Posterior vena cava (tissue), 2 donors: ENCODE measurements at regions not wholly inside any gene's neighbourhood (a gene's known extent, or its start where the extent isn't known, plus 50 kb on each side); places are given as distances from the start of the nearest gene placed in this dataset.

ENCODE experiments used
- DNase-seq: peaks from one replicate; pipeline ENCODE4 v3.0.0-alpha.2; 2020; ENCODE audit warnings: low spot score
- intact Hi-C, 2 donors: fragments of 100-400 bp; cut with DNase I; formaldehyde crosslinking; loops; one replicate each; pipeline versions ENCODE4 v1.14.1 to v1.14.2; 2022 to 2023
- donor health status: DM: yes; HTN: yes; CAD: no.
- donor health status: DM: yes; HTN: yes; CAD: no.

DNA sequence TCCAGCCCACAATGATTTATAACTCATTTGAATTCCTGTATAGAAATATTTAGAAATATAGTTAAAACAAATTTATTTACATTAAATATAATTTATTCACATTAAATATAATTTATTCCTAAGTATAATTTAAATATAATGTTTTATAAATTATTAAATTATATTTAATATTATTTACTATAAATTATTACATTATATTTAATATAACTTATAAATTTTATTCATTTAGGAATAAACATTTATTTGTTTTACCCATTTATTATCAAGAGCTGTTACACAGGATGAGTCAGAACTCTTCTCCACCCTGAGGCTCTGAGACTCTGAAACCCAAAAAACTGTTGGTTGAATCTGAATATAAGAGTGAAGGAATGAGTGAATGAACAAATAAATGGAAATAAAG is 170.9 kb upstream of the OBI1 start:
- DNase-seq = no peak
- intact Hi-C loops = no loop called here

DNA sequence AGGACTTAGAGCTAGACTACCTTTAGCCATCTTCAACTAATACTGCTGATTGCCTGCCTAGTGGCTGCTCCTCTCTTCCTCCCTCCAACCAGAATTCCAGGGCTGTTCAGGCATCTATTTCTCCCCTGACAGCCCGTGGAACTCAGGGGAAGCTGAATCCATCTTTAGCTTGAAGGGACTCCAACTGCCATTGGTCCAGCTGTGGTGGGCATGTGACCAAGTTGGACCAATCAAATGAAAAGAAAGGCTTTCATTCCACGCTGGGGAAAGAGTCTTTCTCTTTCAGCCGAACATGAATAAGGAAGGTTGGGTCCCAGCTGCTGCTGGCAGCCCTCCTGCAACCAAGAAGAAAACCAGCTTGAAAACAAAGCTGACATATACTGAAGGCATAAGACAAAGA is 168.5 kb upstream of the OBI1 start:
- intact Hi-C loops = no loop called here
- DNase-seq = no peak

DNA sequence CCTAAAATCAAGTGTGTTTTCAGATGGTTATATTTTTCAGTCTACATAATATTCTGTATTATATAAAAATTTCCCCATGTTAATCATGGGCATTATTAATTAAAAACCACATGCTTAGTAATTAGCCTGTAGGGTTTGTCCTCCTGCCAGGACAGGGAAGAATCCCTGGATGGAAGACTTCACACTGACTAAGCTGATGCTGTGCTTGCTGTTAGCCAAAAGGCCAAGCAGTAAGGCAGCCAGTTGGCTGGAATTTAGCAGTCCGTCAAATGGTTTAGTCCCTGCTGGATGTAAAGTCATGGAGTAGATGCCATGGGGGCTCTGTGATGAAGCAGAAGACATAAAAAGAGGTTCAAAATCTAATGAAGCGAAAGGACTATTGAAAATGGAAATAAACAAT is 168.0 kb upstream of the OBI1 start:
- DNase-seq = no peak
- intact Hi-C loops = no loop called here

DNA sequence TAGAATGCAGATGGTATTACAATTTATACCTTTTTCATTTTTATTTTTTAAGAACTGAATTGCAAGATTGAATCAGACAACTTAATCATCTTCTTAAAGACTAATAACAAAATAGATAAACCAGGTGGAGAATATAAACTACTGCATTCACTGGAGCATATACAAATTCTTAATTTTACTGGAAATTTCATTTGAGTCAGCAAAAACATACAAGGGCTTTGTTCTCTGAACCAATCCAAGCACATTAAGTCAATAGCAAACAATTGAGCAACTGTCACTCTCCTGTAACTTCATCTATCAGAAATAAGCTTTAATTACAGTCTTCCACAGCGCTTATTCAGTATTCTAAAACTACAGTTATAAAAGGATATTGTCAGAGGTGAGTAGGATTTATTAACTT is 167.4 kb upstream of the OBI1 start:
- intact Hi-C loops = no loop called here
- DNase-seq = no peak

DNA sequence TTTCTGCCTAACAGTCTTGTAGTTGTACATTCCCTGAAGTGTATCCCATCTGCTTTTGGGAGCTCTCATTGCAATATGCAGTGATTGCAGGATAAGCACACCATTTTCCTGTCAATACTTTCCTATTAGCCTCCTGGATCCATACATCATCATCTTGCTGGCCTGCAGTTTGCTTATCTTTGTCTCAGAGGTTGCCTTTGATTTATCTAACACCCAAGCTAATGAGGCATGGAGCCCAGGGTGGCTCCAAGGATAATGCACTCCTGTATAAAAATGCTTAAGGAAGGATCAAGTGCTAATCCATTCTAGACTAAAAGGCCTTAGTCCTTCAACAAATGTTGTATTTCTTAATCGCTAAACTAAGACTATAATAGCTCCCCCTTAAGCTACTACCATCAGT is 161.6 kb upstream of the OBI1 start:
- DNase-seq = no peak
- intact Hi-C loops = no loop called here

DNA sequence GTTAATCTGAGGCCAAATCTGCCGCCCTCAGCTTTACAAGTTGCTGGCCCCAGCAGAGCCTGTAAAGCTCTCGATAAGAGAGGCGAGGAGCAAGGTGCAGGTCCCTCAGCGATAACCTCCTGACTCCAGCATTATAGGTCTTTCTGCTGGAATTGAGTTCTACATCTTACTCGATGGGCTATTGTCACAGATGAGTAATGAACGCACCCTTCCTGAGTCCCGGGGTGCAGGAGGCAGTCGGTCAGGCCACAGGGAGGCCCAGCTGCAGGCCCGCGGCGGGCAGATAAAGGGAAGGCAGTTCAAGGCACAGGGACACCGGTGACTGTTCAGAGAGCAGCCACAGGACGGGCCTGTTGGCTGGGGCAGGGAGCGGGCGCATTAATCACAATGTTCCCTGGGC is 157.6 kb upstream of the OBI1 start:
- no peak for DNase-seq
- intact Hi-C loops = no loop called here

DNA sequence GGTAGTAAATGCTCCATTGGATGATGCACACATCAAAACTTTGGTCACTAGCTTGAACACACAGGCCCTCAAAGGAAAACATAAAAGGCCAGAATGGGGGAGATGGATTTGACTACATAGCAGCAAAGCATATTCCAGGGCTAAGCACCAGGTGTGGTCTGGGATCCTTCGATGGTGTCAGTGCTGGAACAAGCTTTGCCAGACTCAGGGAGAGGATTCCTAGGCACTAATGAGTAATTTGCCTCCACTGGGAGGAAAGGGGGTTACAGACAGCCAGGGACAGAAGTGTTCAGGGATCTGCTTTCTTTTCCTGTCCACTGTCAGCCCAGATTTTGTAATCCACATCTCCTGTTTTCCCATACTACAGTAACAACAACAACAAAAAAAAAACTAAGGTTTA is 157.2 kb upstream of the OBI1 start:
- DNase-seq = no peak
- intact Hi-C loops = no loop called here

DNA sequence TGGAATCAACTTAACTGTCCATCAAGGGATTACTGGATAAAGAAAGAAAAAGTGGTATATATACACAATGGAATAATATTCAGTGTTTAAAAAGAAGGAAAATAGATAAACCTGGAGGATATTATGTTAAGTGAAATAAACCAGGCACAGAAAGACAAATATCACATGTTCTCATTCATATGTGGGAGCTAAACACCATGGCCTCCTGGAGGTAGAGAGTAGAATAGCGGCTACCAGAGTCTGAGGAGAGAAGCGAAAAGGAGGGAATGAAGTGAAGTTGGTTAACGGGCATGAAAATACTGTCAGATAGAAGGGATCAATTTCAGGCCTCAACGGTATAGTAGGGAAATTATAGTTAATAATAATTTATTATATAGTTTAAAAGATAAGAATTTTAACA is 147.5 kb upstream of the OBI1 start:
- DNase-seq = no peak
- intact Hi-C loops = no loop called here

DNA sequence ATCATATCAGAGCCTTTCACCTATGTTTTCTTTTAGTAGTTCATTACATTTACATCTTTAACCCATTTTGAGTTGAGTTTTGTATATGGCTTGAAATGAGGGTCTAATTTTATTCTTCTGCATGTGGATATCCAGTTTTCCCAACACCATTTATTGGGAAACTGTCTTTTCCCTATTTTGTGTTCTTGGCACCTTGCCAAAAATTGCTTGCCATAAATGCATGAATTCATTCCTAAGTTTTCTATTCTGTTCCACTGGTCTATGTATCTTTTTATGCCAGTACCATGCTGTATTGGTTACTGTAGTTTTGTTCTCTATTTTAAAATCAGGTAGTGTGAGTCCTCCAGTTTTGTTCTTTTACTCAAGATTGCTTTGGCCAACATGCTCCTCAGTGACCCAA is 144.0 kb upstream of the OBI1 start:
- no peak for DNase-seq
- intact Hi-C loops = no loop called here

DNA sequence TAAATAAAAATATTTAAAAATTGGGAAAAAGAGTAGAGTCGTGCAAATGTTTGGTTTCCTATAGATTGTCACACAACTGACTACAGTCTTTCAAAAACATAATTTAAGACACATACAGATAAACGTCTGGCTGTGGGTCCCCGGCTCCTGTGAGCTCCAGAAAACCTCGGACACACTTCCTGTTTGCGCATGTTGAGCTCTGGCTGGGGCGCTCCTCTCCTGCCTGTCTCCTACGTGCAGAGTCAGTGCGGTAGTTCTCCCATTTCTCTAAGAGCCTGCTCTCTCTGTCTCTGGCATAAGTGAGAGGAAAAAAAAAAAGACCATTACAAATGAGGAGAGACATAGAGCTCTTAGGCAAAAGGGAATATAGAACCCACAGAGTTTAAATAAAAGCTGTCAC is 128.2 kb upstream of the OBI1 start:
- DNase-seq = no peak
- intact Hi-C loops = no loop called here

DNA sequence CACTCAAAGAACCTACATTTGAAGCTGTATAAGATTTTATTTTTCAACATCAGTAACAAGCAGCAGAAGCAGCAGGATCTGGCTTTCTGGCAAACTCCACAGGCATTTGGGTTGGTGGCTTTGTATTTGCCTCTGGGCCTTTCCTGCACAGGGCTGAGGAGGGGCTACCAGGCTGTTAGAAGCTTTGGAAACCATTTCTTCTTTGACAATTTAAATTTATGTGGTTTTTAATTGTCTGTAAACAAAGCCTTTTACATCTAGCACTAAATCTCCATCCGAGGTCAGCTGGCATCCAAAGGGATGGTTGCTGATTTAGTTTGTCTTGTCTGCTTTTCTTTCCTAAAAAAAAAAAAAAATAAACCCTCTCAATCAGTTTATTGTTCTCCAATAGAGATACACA is 127.5 kb upstream of the OBI1 start:
- intact Hi-C loops = no loop called here
- no peak for DNase-seq

DNA sequence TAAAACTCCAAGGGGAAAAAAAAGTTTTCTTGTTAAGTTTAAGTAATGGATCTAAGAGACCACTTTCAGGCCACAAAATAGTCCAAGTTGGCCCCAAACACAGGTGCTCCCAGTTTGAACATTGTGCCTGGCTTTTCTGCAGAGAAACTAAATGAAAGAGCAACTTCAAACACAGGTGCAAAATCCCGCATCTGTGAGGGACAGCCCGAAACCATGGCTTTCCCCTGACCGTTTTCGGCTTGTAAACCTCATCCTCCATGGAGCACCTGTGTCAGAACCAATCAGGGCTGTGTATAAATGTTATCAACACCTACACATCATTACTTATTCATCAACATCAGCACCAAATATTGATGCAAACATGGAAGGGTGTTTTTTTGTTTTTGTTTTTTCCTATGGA is 126.8 kb upstream of the OBI1 start:
- DNase-seq = no peak
- intact Hi-C loops = no loop called here

DNA sequence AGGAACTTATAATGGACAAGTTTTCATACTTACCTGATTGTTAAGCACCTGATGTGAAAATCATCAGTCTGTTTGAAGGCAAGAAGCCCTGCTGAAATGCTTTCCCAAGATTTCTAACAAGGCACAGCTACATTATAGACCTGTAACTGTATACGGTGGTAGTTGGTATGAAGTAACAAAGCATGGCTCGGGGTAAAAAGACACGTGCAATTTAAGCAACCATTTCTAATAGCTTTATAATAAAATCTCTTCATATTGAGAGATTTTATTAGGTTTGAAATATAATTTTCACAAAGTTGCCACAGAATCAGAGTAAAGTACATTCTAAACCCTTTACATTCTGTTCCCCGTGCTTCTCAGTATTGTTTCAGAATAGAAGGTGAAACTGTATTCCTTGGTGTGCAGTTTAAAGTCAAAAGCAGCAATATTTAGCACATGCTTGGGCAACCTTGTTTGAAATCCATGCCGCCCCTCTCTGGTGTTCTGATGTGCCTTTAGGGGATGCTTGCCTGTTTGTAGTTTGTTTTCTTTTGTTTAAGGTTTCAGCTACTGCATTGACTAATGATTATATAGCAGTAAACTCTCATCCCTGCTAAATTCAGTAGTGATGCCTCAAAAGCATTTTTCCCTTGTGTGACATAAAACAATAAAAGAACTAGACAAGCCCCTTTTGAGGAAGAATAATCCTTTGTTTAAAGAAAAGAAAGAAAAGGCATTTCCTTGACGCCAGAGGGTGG is 125.2 kb upstream of the OBI1 start:
- no peak for DNase-seq
- intact Hi-C loops = no loop called here

DNA sequence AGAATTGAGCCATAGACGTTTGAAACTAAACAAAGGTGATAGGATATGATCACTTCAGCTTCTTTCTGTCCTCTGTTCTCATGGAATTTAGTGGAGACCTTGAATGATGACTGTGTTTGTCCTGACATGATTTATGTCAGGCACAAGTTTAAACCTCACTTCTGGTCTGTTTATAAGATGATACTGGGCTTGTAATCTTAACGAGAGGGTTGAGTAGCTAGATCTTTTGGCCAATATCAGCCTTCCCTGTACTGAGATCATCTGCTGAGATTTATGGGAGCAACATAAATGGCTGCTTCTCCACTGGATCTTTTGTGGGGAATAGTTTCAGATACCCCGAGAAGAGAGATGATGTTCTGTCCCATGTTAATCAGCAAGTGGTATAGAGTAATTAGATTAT is 121.8 kb upstream of the OBI1 start:
- intact Hi-C loops = no loop called here
- no peak for DNase-seq

DNA sequence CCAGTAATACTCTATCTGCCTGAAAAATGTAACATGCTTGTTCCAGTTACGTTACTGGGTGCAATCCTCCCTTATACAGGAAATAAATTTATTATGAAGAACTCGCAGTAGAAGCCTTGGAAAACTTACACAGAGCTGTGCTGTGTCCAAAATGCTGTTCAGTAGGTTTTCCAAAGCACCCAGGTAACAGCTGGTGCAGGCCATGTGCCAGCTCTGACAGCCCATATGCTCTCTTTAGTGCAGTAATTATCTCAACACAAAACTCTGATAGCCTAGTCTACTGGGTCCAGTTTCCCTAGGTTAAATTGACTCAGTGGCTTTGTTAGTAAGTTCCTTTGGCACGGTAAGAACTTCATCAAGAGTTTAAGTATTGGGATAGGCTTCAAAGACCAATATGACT is 120.7 kb upstream of the OBI1 start:
- intact Hi-C loops = no loop called here
- no peak for DNase-seq

DNA sequence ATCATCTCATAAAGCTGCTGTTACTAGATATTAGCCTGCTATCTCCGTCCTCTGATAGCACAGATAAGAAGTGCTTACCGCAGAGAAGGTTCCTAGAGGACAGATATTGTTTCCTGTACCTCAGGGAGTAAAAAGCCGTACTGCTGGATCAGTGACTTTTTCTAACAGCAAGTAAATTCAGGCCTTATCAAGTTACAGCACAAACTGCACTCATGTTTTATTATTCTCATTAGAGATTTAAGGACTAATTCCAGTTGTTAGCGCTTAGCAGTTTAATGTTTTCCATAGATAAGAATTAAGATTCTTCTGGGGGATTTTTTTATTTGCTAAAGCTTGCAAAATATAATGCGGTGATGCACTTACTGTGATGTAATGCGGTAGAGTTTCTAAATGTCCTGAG is 119.0 kb upstream of the OBI1 start:
- intact Hi-C loops = no loop called here
- DNase-seq = no peak

DNA sequence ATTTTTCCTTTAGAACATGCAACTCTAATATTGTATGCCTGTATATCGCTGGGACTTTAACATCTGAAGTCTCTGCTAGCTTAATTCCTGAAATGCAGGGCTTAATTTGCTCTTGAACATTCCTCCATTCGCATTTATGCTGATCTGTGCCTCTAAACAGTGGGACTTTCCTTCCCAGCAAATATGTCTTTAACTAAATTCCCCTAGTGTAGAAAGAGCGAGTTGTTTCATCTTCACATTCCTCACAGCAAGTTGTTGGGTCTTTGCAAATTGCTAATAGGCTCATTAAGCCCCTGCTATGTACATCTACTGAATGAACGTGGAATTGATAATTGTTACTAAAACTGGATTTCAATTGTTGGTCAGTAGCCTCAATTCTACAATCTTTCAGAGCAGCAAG is 118.4 kb upstream of the OBI1 start:
- intact Hi-C loops = no loop called here
- DNase-seq = no peak

DNA sequence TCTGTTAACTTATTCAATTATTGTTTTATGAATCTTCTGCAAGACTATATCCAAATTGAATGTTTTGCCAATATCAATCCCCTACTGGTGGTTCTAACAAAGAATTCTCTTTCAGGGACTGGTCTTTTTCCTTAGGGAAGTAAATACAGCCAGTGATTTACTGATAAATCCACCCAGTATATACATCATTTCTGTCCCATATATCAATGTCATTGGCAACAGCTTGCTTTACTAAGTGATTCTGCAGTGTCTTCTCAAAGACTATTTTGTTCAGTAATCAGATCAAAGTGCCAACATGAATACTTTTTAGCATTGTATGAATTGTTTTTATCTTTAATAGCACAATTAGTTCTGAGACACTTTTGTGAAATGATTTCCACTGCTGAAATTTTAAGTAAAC is 114.0 kb upstream of the OBI1 start:
- intact Hi-C loops = no loop called here
- DNase-seq = no peak

DNA sequence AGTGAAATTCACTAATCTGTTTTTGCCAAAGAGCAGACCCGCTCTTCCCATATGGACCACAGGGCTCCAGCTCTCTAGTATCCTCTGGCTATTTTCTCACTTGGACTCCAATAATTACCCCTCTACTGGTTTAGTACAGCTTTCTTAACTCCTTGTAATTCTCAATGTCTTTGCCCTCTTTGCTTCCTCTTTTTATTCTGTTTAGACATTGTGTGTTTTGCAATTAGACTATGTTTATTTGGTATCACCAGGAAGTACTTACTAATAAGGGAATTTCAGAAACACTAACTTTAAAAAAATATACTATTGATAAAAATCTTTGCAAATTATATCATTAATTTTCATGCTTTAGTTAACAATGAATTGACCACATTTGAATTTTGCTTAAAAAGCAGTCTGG is 111.6 kb upstream of the OBI1 start:
- intact Hi-C loops = no loop called here

DNA sequence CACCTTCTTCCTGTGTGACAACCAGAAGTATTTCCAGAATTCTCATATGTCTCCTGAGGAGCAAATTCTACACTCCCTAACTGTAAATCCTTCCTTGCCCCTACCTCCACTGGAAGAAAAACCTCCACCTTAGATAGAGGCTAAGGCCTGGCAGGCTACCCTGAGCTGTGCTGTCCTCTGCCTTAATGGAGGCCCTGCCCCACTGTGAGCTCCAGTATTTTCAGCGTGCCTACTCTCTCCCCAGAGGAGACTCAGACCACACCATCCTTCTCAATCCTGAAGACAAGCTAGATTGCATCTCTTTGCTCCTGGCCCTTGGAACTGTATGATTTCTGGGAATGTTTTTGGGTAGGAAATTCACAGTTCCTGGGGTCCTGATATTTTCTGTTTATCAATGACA is 110.0 kb upstream of the OBI1 start:
- DNase-seq = no peak
- intact Hi-C loops = no loop called here

More for the DNA sequence above, 111.6 kb upstream of the OBI1 start:
- DNase-seq = no peak

DNA sequence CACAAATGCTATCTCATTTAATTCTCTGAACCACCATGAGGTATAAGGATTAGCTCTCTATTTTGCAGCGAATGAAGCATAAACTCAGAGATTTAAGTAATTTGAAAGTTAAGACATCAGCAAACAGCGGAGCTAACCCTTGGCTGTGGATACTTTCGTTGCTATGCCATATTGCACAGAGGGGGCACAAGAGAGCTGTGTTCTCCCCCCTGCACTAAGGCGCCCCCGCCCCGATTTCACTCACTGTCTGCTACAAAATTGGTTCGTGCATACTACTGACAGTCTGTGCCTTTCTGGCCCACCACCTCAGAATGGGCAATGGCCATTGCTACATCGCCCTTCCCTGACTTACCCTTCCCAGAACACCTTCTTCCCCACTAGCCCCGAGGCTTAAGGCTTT is 105.7 kb upstream of the OBI1 start:
- no peak for DNase-seq
- intact Hi-C loops = no loop called here

DNA sequence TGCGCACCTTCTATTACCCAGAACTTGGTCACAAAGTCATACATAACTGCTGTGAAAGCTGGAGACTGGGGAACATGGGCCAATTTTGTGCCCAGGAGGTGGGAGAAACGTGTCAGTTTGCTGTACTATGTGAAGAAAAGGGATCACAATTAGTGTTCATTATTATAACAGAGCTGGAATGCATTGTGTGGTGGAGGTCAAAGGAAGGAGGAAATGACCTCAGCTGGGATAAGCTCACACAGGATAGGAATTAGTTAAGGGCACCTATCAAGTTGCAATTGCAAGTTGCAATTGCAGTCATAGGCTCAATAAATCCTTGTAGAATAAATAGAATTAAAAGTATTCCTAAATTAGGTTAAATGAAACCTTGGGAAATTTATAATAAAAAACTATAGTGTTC is 103.9 kb upstream of the OBI1 start:
- no peak for DNase-seq
- intact Hi-C loops = no loop called here
